ENCODE measurements at regions not wholly inside any gene's neighbourhood (a gene's known extent, or its start where the extent isn't known, plus 50 kb on each side); places are given as distances from the start of the nearest gene placed in this dataset.

DNA sequence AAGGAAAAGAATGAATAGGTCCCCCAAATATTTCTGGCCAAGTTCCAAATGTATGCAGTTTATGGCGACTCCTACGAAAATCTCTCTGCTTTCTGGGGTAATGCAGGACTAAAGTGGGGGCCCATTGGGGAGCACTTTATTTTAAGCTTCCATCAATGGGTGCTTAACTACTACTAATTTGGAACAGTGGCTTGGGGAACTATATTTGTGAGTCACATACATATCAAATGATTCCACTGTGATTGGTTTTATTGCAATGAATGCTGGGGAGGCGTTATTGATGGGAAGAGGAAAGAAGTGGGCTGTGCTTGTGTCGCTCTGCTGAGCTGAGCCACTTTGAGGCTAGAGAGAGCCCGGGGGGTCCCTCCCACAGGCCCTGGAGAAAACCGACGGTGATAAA is 560.4 kb upstream of the SALL3 start:
- Mint-ChIP-seq H3K27ac (no peak overlapping the region), H3K27me3 (ENCODE audit: low read depth in 3 of 3) (peaks cover 0 to 2% (median 0%) of the 10 kb centered on the region in 3 donors), H3K4me1 (no peaks in the 10 kb centered on the region), H3K4me3 (no peak overlapping the region), H3K36me3 (no peaks in the 10 kb centered on the region), H3K9me3 (peaks cover 0 to 8% (median 2%) of the 10 kb centered on the region in 7 donors)
- Histone ChIP-seq H3K79me2 (ENCODE audit: insufficient read depth, low read length) (no peaks in the 10 kb centered on the region), H3K4me2 (replicated peaks; ENCODE audit: extremely low read depth, low read length, poor library complexity, severe bottlenecking) (no peak overlapping the region), H3K4me3 (replicated peaks in 1 of 3; ENCODE audit: low read depth in 2 of 3, low read length in 3 of 3) (no peak overlapping the region), H3K27me3 (ENCODE audit: control insufficient read depth in 2 of 2, insufficient read depth in 2 of 2, low read length in 2 of 2) (no peaks in the 10 kb centered on the region), H3K27ac (ENCODE audit: low read depth in 1 of 2, low read length in 2 of 2) (no peak overlapping the region), H3K4me1 (ENCODE audit: control insufficient read depth in 1 of 2, insufficient read depth in 2 of 2, low read length in 2 of 2) (no peaks in the 10 kb centered on the region), H3K36me3 (replicated peaks in 1 of 2; ENCODE audit: control insufficient read depth in 1 of 2, insufficient read depth in 2 of 2, low read length in 2 of 2) (no peaks in the 10 kb centered on the region), H3K9me3 (replicated peaks in 1 of 2; ENCODE audit: control insufficient read depth in 1 of 2, insufficient read depth in 1 of 2, low read length in 2 of 2) (no peaks in the 10 kb centered on the region), H2AFZ (ENCODE audit: insufficient read depth, low read depth, low read length, poor library complexity, severe bottlenecking) (no peak overlapping the region), H4K20me1 (ENCODE audit: insufficient read depth, low read length) (no peaks in the 10 kb centered on the region), H3K9ac (ENCODE audit: insufficient read depth, low read length, poor library complexity, severe bottlenecking) (no peak overlapping the region)
- WGBS (ENCODE audit: insufficient coverage): no CpG with 5 or more reads among the region's 7 CpGs
- intact Hi-C loops (cut with micrococcal nuclease): no loop called here
- DNase-seq: no peak
- TF ChIP-seq, protein P1, sequence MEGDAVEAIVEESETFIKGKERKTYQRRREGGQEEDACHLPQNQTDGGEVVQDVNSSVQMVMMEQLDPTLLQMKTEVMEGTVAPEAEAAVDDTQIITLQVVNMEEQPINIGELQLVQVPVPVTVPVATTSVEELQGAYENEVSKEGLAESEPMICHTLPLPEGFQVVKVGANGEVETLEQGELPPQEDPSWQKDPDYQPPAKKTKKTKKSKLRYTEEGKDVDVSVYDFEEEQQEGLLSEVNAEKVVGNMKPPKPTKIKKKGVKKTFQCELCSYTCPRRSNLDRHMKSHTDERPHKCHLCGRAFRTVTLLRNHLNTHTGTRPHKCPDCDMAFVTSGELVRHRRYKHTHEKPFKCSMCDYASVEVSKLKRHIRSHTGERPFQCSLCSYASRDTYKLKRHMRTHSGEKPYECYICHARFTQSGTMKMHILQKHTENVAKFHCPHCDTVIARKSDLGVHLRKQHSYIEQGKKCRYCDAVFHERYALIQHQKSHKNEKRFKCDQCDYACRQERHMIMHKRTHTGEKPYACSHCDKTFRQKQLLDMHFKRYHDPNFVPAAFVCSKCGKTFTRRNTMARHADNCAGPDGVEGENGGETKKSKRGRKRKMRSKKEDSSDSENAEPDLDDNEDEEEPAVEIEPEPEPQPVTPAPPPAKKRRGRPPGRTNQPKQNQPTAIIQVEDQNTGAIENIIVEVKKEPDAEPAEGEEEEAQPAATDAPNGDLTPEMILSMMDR (IDR thresholded peaks at IDR 0.05): no peak

DNA sequence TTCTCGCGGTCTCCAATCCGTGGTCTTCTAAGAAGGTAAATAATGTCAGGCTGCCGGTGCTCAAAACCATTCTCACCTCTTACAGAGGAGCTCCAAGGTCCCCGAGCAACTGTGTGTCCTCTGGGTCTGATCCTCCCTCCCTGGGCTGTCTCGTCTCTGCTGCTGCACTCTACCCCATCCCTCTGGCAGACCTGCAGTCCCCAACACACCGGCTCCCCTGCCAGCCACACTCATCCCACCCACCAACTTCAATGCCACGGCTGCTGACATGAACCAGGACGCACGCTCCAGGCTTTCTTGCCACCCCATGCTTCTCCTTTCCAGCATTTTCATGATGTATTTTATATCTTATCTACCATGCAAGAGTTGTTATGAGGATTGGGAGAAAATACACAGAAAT is 559.5 kb upstream of the SALL3 start:
- no peaks in the 10 kb centered on the region for H3K4me1 Mint-ChIP-seq

More for the DNA sequence above, 559.5 kb upstream of the SALL3 start:
- 78% methylated on average over 4 of the region's 10 CpGs for WGBS (ENCODE audit: insufficient coverage)
- H3K9me3 ChIP-seq (replicated peaks in 1 of 2; ENCODE audit: control insufficient read depth in 1 of 2, insufficient read depth in 1 of 2, low read length in 2 of 2): no peaks in the 10 kb centered on the region
- no peak overlapping the region for H3K4me2 ChIP-seq (replicated peaks; ENCODE audit: extremely low read depth, low read length, poor library complexity, severe bottlenecking)
- no peaks in the 10 kb centered on the region for H4K20me1 ChIP-seq (ENCODE audit: insufficient read depth, low read length)
- Mint-ChIP-seq H3K9me3 (peaks cover 0 to 6% (median 2%) of the 10 kb centered on the region in 7 donors), H3K36me3 (no peaks in the 10 kb centered on the region), H3K27me3 (ENCODE audit: low read depth in 3 of 3) (peaks cover 0 to 2% (median 0%) of the 10 kb centered on the region in 3 donors), H3K4me3 (no peak overlapping the region), H3K27ac (peak overlapping the region in 1 of 7 donors; percentile 75)
- intact Hi-C loops (cut with micrococcal nuclease): no loop called here
- H3K27me3 ChIP-seq (ENCODE audit: control insufficient read depth in 2 of 2, insufficient read depth in 2 of 2, low read length in 2 of 2): no peaks in the 10 kb centered on the region
- H3K27ac ChIP-seq (ENCODE audit: low read depth in 1 of 2, low read length in 2 of 2): no peak overlapping the region
- no peaks in the 10 kb centered on the region for H3K36me3 ChIP-seq (replicated peaks in 1 of 2; ENCODE audit: control insufficient read depth in 1 of 2, insufficient read depth in 2 of 2, low read length in 2 of 2)
- H2AFZ ChIP-seq (ENCODE audit: insufficient read depth, low read depth, low read length, poor library complexity, severe bottlenecking): no peak overlapping the region
- H3K4me3 ChIP-seq (replicated peaks in 1 of 3; ENCODE audit: low read depth in 2 of 3, low read length in 3 of 3): no peak overlapping the region
- no peak for DNase-seq
- H3K9ac ChIP-seq (ENCODE audit: insufficient read depth, low read length, poor library complexity, severe bottlenecking): no peak overlapping the region
- H3K79me2 ChIP-seq (ENCODE audit: insufficient read depth, low read length): no peaks in the 10 kb centered on the region
- H3K4me1 ChIP-seq (ENCODE audit: control insufficient read depth in 1 of 2, insufficient read depth in 2 of 2, low read length in 2 of 2): no peaks in the 10 kb centered on the region
- TF ChIP-seq, protein P1 (IDR thresholded peaks at IDR 0.05): no peak
